Embryonic facial prominence (tissue), 1 donor: ENCODE measurements at regions not wholly inside any gene's neighbourhood (a gene's known extent, or its start where the extent isn't known, plus 50 kb on each side); places are given as distances from the start of the nearest gene placed in this dataset.

Experiments used
- DNase-seq: peaks from one replicate; pipeline ENCODE4 v3.0.0-alpha.2; 2016; ENCODE audit errors: extremely low spot score

DNA sequence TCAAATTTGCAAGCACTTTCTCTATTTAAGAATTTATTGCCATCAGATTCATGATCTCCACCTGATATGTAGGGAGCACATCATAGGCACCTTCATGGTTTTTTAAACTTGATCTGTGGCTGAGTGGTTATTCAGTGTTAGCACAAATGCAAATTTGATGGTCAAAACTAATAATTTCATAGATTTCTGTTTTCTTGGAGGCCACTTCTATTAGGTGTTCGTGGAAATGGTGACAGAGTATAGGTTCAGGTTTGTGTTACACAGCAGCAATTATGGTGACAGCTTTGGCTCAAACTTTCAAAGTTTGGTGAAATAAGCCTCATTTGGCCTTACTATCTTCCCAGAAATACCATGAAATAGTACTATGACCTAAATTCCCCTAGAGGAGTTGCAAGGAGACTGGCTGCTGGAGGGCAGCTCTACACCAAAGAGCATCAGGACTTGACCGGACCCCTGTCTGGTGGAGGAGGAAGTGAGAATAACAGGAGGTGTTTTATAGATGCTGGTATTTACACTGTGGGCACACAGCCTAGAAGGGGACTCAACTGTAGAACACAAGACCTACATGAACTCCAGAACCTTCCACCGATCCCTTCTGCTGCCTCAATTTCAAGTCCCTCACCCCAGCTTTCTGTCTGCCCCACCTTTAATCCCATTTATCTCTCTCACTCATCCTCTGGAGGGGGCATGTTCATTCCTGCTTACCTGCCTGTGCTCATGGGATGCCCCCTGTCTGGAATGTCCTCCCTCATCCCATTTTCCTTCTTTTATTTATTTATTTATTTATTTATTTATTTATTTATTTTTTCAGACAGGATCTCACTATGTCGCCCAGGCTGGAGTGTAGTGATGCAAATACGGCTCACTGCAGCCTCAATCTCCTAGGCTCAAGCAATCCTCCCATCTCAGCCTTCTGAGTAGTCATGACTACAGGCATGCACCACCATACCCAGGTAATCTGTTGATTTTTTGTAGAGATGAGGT is 132.9 kb upstream of the SIX2 start:
- DNase-seq: no peak

DNA sequence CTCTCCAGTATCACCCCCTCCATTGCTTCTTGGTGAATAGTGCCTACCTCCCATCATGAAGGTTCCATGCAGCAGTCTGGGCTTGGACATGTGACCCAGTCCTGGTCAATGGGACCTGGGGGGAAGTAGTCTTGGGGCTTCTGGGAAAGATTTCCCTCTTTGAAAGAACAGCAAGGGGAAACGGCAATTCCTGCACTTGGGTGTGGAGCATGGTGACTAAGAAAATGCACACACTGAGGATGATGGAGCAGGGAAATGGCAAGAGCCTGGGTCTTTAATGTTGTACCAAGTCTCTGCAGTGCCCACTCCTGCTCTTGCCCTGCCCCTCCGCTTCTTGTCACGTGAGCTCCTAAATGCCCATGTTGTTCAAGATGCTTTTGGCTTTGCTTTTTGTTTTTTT is 131.4 kb upstream of the SIX2 start:
- no peak for DNase-seq

DNA sequence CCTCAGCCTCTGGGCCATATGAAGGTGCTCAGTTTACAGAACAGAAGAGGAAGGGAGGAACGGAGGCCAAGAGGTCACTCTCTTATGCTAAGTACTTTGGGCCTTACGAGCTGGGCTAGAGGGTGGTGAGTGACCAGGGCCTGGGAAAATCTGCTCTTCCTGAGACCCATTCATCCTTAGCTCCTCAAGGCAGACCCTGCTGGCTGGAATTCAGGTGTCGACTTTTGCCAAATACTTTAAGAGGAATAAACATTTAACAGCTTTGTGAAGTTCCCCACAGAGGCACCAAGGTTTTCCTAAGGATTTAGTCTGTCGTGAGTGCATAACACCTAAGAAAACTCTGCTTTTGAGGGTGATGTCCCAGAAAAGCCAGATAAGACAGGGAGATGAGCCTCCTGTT is 129.7 kb upstream of the SIX2 start:
- no peak for DNase-seq

DNA sequence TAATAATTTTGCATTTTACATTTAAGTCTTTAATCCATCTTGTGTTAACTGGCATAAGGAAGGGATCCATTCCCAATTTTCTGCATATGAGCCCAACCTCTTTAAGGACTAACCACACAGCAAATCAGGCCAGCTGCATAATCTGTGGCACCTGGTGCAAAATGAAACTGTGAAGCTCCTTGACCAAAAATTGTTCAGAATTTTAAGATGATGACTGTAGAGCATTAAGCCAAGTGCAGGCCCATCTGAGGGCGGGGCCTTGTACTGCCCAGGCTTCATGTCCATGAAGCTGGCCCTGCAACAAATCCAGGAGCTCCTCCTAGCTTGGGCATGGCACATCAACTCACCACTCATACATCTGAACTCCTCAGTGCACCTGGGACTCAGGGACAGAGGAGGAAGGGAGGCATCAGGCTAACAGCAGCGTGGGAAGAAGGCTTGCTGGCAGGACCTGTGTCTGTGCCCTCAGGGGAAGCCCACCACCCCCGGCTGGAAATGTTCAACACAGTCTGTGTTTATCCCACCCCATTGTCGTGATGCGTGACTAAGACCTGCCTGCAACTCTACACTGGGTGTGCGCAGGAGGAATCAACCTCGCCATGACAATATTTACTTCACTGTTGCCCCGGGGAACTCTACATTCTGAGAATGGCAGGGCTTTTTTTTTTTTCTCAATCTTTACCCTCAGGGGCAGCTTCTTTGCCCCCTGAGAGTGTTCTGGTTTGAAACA is 128.9 kb upstream of the SIX2 start:
- DNase-seq: no peak

DNA sequence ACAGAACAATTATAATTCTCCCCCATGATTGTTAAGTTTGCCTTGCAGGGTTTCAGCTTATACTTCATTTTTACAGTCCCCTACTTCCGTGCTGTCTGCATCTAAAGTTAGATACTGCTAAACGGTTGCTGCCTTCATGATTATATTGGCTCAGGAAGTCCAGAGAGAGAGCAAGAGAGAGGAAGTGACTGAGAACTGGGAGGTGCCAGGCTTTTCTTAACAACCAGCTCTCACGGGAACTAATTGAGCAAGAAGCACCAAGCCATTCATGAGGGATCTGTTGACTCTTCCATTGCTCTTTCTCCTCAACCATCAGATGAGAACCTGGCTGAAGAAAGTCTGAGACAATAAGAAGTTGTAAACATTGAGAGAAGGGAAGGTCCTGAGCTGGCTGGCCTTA is 125.5 kb upstream of the SIX2 start:
- no peak for DNase-seq

DNA sequence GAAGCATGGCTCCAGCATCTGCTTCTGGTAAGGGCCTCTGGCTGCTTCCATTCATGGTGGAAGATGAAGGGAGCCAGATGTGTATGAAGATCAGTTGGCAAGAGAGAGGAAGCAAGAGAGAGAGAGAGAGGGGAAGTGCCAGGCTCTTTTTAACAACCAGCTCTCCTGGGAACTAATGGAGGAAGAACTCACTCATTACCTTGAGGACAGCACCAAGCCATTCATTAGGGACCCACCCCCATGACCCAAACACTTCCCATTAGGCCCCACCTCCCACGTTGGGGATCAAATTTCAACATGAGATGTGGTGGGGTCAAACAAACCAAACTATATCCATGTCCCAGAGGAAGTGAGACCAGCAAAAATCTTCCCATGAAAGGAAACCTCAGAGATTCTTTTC is 124.8 kb upstream of the SIX2 start:
- DNase-seq: no peak

DNA sequence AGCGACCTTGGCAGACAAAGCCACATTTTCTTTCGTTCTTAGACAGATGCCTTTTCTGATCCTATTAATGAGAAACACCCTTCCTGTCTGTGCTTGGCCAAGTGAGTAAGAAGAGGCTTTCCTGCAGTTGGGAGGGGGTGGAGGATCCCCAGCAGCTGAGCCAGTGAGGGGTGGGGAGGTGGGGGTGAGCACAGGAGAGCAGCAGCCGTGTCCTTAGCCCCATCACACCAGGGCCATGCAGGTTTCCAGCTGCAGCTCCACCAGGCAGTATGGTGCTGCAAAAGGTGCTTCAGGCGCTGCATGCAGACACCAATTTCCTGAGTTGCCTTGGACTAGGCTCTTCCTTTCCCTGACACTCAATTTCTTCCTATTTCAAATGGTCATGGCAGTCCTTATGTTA is 123.3 kb upstream of the SIX2 start:
- DNase-seq: no peak

DNA sequence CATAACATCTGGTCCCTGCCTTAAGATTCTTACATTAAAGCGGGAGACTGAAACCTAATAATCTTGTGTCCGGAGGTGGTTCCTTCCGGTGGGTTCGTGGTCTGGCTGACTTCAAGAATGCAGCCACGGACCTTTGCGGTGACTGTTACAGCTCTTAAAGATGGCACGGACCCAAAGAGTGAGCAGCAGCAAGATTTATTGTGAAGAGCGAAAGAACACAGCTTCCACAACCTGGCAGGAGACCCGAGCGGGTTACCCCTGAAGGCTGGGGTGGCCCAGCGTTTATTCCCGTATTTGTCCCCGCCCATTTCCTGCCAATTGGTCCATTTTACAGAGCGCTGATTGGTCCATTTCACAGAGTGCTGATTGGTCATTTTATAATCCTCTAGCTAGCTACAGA is 122.3 kb upstream of the SIX2 start:
- DNase-seq: no peak

DNA sequence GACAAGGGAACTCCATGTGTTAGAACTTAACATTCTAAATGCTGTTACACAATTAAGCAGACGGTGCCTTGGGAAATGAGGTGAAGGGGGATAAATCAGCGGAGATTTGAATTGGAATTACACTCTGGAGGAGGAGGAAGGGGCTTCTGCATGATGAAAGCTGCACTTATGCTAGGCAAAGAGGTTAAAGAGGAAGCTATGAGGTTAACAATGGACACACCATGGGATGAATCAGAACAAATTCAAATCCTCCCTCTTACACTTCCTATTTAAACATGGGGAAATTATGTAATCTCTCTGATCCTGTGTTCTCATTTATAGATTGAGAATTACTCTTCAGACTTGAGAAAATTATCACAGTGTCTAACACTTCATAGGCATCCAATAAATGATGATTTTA is 121.5 kb upstream of the SIX2 start:
- no peak for DNase-seq

DNA sequence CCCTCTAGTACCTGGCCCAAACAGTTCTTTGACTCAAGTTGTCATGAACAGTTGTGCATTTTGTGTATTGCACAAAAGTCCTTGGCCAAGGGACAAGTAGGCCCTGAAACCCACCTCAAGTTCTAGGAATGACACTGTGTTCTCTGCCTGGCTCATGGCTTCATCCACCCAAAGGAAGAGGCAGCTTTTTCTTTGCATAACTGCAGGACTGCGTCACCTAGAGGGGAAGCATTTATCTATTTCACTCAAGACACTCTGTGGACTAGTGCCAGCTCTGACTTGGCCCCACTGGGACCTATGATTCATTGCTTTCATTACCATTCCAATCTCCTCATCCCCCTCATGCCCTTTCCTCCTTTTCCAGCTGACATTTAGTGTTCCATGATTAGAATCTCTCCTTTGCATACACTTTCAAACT is 119.3 kb upstream of the SIX2 start:
- no peak for DNase-seq

DNA sequence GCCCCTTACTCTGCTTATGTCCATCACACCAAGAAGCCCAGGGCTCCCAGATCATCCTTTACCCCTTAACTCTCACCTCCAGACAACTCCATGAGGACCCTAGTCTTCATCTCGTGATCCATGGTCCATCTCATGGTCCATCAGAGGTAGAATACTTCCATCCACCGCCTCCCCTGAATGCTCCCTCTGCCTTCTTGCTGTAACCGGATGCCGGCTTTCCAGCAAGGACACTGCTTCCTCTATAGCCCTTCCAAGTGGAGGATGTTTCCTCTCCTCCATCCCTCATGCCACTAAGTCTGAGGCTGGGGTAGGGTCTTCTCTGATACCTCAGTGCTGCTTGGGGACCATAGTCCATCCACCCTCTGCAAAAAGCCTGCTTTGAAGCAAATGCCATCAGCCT is 118.6 kb upstream of the SIX2 start:
- DNase-seq: no peak

DNA sequence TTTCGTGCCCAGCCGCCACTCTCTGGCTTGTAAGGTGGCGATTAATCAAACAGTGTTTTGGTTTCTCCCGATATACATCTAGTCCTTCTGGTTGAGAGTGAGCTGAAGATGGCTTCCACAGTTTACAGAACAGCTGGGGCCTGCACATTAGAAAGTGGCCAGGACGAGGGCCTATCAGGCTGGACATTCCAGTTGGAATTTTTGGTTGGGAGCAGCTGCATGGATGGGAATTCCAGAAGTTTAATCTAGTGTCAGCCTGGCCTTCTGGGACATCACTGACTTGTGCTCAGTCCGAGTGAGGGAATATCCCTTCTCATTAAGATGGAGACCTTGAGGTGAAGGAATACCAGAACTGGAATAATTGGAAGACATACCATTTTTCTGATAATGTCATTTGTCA is 118.1 kb upstream of the SIX2 start:
- no peak for DNase-seq

DNA sequence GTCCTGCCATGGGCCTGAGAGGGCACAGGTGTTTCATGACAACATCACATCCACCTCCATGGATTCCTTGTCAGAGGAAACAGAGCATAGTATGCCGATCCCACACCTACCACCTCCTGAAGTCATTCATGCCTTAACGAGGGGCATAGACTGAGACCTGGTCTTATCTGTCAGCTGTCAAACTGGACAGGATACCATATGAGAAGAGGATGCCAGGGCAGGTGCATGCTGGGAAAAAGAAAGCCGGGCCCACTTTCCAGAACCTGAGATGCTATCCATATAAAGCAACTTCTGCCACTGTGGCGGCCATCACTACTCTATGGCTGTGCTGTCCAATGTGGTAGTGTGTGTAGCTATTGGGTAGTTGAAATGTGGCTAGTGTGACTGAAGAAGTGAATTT is 116.0 kb upstream of the SIX2 start:
- no peak for DNase-seq

DNA sequence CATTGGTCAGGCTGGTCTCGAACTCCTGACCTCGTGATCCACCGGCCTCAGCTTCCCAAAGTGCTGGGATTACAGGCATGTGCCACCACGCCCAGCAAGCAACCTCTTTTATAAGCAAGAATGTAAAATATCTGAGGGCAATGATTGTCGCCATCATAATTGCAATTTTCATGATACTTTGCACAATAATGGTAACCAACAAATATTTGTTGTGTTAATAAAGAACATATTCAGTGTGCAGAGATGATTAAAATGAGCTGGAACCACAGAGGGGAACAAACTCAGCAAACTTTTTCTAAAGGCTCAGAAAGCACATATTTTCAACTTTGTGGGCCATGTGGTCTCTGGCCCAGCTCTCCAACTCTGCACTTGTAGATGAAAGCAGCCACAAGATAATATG is 115.2 kb upstream of the SIX2 start:
- no peak for DNase-seq

DNA sequence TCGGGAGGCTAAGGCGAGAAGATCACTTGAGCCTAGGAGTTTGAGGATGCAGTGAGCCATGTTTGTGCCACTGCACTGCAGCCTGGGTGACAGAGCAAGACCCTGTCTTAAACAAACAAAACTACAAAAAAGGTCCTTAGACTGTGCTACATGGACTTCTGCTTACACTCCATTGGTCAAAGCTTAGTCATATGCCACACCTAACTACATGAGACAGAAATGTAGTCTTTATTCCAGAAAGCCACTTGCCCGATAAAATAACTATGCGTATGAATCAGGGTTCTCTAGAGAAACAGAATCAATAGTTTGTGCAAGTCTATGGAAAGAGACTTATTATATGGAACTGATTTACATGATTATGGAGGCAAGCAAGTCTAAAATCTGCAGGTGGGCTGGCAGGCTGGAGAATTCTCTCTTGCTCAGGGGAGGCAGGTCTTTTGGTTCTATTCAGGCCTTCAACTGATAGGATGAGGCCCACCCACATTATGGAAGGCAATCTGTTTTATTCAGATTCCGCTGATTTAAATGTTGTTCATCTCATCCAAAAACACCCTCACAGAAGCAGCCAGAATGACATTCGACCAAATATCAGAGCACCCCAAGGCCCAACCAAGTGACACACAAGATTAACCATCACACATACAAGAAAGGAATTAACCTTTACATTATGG is 114.4 kb upstream of the SIX2 start:
- DNase-seq: no peak

DNA sequence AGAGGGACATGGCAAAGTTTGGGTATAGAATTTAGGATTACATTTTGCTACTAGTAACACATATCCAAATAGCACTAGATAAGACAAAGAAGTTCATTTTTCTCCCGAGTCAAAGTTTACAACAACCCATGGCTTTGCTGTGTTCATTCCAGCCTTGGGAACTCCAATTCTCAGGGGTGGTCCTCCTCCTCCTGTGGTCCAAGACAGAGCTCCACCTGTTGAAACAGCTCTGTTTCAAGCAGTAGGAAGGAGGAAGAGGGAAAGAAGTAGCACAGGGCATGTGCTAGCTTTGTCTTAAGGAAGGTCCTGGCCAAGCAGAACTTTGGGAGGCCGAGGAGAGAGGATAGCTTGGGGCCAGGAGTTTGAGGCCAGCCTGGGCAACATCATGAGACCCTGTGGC is 113.8 kb upstream of the SIX2 start:
- DNase-seq: no peak

DNA sequence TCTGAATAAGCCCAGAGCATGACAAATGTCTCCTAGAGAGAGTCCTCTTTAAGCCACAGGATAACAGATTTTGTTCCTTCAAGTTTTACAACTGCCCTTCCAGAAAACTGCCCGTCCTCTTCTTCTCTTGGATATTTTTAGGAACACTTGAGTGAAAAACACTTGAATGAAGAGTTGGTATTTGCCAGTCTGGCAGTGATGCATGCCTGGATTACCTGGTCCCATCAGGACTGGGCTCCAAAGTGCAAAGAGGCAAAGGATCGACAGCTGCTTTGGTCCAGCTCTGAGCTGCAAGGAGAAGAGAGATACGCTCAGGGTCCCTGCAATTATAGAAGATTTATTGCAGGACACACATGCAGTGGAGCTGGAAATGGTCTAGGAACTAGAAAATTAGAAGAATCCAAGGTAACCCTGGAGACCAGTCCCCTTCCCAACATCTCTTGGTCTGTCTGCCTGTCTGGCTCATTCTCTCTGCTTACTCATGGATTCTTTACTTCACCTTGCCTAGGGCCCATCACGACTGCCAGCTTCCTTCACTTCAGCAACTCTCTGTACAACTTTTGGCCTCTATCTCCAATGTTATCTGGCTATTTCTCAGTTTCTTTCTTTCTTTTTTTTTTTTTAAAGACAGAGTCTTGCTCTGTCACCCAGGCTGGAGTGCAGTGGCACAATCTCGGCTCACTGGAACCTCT is 112.1 kb upstream of the SIX2 start:
- no peak for DNase-seq

DNA sequence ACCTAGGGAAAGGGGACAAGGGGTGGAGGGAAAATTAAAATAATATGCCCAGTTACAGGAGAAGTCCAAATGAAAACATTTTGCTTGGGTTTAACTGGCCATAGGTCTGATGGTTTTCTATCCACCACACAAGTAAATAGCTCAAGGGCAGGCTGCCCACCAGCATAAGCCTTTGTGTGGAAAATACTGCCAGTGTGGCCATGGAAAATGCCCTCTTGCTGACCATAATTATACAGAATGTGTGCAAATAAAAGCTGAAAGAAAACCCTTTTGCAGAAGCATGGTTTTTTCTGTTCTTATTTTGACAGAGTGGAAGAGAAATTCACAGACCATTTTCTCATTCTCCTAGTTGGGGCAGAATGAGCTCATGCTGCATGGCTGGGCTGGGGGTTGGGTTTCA is 111.3 kb upstream of the SIX2 start:
- DNase-seq: no peak

DNA sequence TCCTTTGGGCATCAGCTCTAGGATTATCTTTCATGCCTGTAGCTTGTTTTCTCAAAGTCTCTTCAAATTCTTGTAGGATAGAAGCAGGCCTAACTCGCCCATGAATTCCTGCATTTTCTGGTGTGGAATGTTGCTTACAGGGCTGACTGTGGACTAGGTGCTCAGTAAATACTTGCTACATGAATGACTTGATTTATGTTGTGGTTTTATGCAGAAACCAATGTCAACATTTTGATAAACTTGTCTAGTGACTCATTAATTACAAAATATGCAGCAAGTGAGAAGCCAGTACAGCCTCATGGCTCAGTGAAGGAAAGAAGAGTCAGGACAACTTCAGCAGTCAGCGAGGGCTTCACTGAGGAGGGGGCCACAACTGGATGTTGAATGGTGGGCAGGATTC is 110.6 kb upstream of the SIX2 start:
- no peak for DNase-seq

DNA sequence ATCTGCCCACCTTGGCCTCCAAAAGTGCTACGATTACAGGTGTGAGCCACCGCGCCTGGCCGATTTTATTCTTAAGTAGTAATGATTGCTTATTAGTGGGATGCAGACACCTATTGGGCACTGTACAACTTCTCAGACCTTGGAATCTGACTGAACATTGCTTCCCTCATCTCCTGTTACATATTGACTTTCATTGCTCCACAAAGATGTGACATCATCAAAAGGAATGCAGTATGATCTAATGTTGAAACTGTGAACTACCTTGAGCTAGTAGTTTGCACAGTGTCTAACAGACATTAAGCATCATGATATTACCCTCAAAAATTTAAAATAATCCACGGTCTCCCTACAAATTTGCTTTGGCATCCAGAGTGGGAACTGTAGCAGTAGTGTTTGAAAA is 109.8 kb upstream of the SIX2 start:
- DNase-seq: no peak

DNA sequence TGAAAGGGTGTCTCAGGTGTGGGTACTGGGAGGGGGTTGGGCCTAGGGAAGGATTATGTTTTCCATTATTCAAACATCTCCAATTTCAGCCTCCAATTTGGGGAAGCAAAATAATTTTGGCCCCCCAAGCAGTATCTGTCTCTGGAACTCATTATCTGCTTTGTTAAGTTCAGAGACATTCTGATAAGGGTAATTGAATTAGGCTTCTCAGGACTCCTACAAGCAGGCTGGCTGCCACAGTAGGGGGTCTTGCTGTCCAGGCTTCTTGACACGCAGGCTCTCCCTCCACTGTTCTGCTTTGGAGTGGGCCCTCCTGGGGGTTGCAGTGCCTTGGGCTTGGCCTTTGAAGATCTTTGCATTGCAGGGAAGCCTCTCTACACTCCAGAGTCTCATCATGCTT is 108.1 kb upstream of the SIX2 start:
- DNase-seq: no peak

DNA sequence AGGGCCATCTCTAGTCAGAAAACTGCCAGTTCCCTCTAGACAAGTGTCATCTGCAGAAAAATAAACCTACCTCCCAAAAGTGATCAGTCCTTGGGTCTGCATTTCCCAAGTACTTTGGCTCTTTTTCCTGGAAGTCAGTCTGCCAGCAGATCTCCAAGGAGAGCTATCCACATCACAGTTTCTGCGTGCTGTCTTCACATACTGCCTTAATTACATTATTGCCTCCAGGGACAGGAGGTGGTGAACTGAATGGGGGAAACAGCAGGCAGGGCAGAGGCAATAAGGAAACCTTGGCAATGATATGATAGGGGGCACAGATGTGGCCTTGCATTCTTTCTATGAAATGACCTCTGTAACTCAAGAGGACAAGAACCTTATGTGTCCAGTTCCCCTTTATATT is 105.9 kb upstream of the SIX2 start:
- no peak for DNase-seq
